PC-3 (cell line): ENCODE measurements at regions not wholly inside any gene's neighbourhood (a gene's known extent, or its start where the extent isn't known, plus 50 kb on each side); places are given as distances from the start of the nearest gene placed in this dataset.

Experiments
- ATAC-seq: fragments of 200-7000 bp; cut with Tn5 transposase; 2 replicates; pipeline ENCODE4 v1.9.1; 2020; ENCODE audit warnings: mild to moderate bottlenecking, moderate library complexity
- BruUV-seq: library from RNA; stranded (reverse); fragments of 400-500 nt; replicated peaks from 2 replicates; lab custom pipeline; 2021; lab: Mats Ljungman, UMichigan
- CTCF ChIA-PET: fragments of 300-600 bp; sonication (Branson Sonifier 250); formaldehyde crosslinking; loops from one replicate; lab custom pipeline; 2022; ENCODE audit warnings: antibody characterized with exemption; lab: Charles Lee
- POLR2A ChIA-PET: fragments of 300-600 bp; sonication (Branson Sonifier 250); formaldehyde crosslinking; loops from one replicate; lab custom pipeline; 2022; ENCODE audit warnings: antibody characterized with exemption; ENCODE audit not compliant: unreplicated experiment; lab: Charles Lee
- DNase-seq: peaks from one replicate; pipeline ENCODE4 v3.0.0-alpha.2; 2015
- H2AFZ ChIP-seq: fragments of 300-600 bp; sonication (generic); 2 replicates; pipeline ENCODE4 v1.6.0; 2016; ENCODE audit warnings: antibody characterized with exemption, low read length
- H3F3A ChIP-seq: fragments of 300-600 bp; sonication (generic); one replicate; pipeline ENCODE4 v1.6.0; 2017; ENCODE audit warnings: antibody characterized with exemption, low read length, control low read depth, mild to moderate bottlenecking; ENCODE audit not compliant: unreplicated experiment
- H3K27ac ChIP-seq: fragments of 300-600 bp; sonication (generic); 2 replicates; pipeline ENCODE4 v1.5.1; 2016; ENCODE audit warnings: mild to moderate bottlenecking, low read length
- H3K27me3 ChIP-seq: fragments of 300-600 bp; sonication (generic); 2 replicates; pipeline ENCODE4 v1.6.1; 2016; ENCODE audit warnings: low read length, mixed read lengths
- H3K36me3 ChIP-seq: fragments of 300-600 bp; sonication (generic); 2 replicates; pipeline ENCODE4 v1.6.1; 2016; ENCODE audit warnings: low read depth, mixed run types, low read length, mixed read lengths
- H3K4me1 ChIP-seq: fragments of 300-600 bp; sonication (generic); 2 replicates; pipeline ENCODE4 v1.5.1; 2016; ENCODE audit warnings: low read length; ENCODE audit not compliant: insufficient read depth
- H3K4me2 ChIP-seq: fragments of 300-600 bp; sonication (generic); 2 replicates; pipeline ENCODE4 v1.6.0; 2016; ENCODE audit warnings: low read length
- H3K4me3 ChIP-seq: fragments of 300-600 bp; sonication (generic); 2 replicates; pipeline ENCODE4 v1.5.1; 2016; ENCODE audit warnings: mild to moderate bottlenecking, low read length, mixed read lengths
- H3K79me2 ChIP-seq: fragments of 300-600 bp; sonication (generic); 2 replicates; pipeline ENCODE4 v1.6.1; 2017; ENCODE audit warnings: low read length, mixed read lengths
- H3K9ac ChIP-seq: fragments of 300-600 bp; sonication (generic); 2 replicates; pipeline ENCODE4 v1.6.0; 2016; ENCODE audit warnings: mild to moderate bottlenecking, low read length
- H3K9me2 ChIP-seq: fragments of 300-600 bp; sonication (generic); replicated peaks from 2 replicates; pipeline ENCODE4 v1.6.1; 2016; ENCODE audit warnings: mixed run types, low read length, mixed read lengths
- H3K9me3 ChIP-seq: fragments of 300-600 bp; sonication (generic); 2 replicates; pipeline ENCODE4 v1.6.1; 2016; ENCODE audit warnings: low read length, mixed read lengths
- H4K20me1 ChIP-seq: fragments of 300-600 bp; sonication (generic); 2 replicates; pipeline ENCODE4 v1.6.1; 2016; ENCODE audit warnings: low read length, mixed read lengths
- CTCF ChIP-seq: fragments of 300-600 bp; sonication (generic); conservative IDR thresholded peaks from 2 replicates; pipeline ENCODE4 v1.5.1; 2017; ENCODE audit warnings: antibody characterized with exemption, low read depth, mild to moderate bottlenecking, low read length
- EZH2 ChIP-seq: fragments of 300-600 bp; sonication (generic); IDR thresholded peaks from one replicate; pipeline ENCODE4 v1.6.1; 2017; ENCODE audit warnings: antibody characterized with exemption, mild to moderate bottlenecking, low read length; ENCODE audit not compliant: unreplicated experiment
- EZH2phosphoT487 ChIP-seq: fragments of 300-600 bp; sonication (generic); IDR thresholded peaks from 2 replicates; pipeline ENCODE4 v1.6.1; 2018; ENCODE audit warnings: mild to moderate bottlenecking, antibody characterized with exemption, low read length, borderline replicate concordance
- intact Hi-C: fragments of 100-400 bp; cut with micrococcal nuclease; formaldehyde crosslinking; loops from 2 replicates; pipeline ENCODE4 v1.9.0; 2023

- H2AFZ ChIP-seq: no peak overlapping the region
- H3K79me2 ChIP-seq: no peaks in the 10 kb centered on the region
- ChIA-PET CTCF (no interaction called here), POLR2A (no interaction called here)
- H3K9me2 ChIP-seq: no peaks in the 10 kb centered on the region
- DNase-seq (no peak), ATAC-seq (no peak)
- H3K36me3 ChIP-seq: no peaks in the 10 kb centered on the region
- H3K4me3 ChIP-seq: no peak overlapping the region
- H3K9me3 ChIP-seq: peaks cover 33% of the 10 kb centered on the region
- H4K20me1 ChIP-seq: no peaks in the 10 kb centered on the region
- no peak overlapping the region for H3K27ac ChIP-seq
- H3K4me1 ChIP-seq: no peaks in the 10 kb centered on the region
- no peak overlapping the region for H3K4me2 ChIP-seq
- BruUV-seq: no TSS peak
- H3K9ac ChIP-seq: no peak overlapping the region
- H3F3A ChIP-seq: no peaks in the 10 kb centered on the region
- TF ChIP-seq EZH2 (no peak), EZH2phosphoT487 (no peak)
- intact Hi-C loops: no loop called here
- no peaks in the 10 kb centered on the region for H3K27me3 ChIP-seq
These were observed 389.0 kb downstream of the CBLN4 start for GRCh38 chr20:55616367-55616766.

- ATAC-seq: no peak
- Histone ChIP-seq H4K20me1 (no peaks in the 10 kb centered on the region), H2AFZ (no peak overlapping the region), H3K36me3 (no peaks in the 10 kb centered on the region), H3F3A (no peaks in the 10 kb centered on the region), H3K4me3 (no peak overlapping the region), H3K9me3 (peaks cover 37% of the 10 kb centered on the region), H3K4me1 (no peaks in the 10 kb centered on the region), H3K27ac (no peak overlapping the region), H3K9ac (no peak overlapping the region), H3K79me2 (no peaks in the 10 kb centered on the region), H3K27me3 (no peaks in the 10 kb centered on the region), H3K4me2 (no peak overlapping the region), H3K9me2 (no peaks in the 10 kb centered on the region)
- DNase-seq: no peak
- TF ChIP-seq CTCF (no peak), EZH2phosphoT487 (no peak), EZH2 (no peak)
- CTCF ChIA-PET: no interaction called here
- intact Hi-C loops: no loop called here
- POLR2A ChIA-PET: no interaction called here
- no TSS peak for BruUV-seq
These were observed 389.5 kb downstream of the CBLN4 start for GRCh38 chr20:55615818-55616217.

- ATAC-seq (no peak), DNase-seq (no peak)
- H3K27me3 ChIP-seq: no peaks in the 10 kb centered on the region
- H3F3A ChIP-seq: no peaks in the 10 kb centered on the region
- H3K9me2 ChIP-seq: no peaks in the 10 kb centered on the region
- TF ChIP-seq CTCF: no peak
- TF ChIP-seq EZH2phosphoT487: no peak
- no peak for TF ChIP-seq EZH2
- peaks cover 35% of the 10 kb centered on the region for H3K9me3 ChIP-seq
- CTCF ChIA-PET: no interaction called here
- no peak overlapping the region for H3K4me2 ChIP-seq
- no TSS peak for BruUV-seq
- H3K4me3 ChIP-seq: no peak overlapping the region
- H2AFZ ChIP-seq: no peak overlapping the region
- no peaks in the 10 kb centered on the region for H4K20me1 ChIP-seq
- no peaks in the 10 kb centered on the region for H3K36me3 ChIP-seq
- POLR2A ChIA-PET: no interaction called here
- H3K9ac ChIP-seq: no peak overlapping the region
- H3K4me1 ChIP-seq: no peaks in the 10 kb centered on the region
- intact Hi-C loops: no loop called here
- no peaks in the 10 kb centered on the region for H3K79me2 ChIP-seq
- H3K27ac ChIP-seq: no peak overlapping the region
These were observed 391.0 kb downstream of the CBLN4 start for GRCh38 chr20:55614220-55614757.
